NCI-H2196 treated with DMSO at 0.1 percent for 48 hours (cell line): ENCODE measurements at regions not wholly inside any gene's neighbourhood (a gene's known extent, or its start where the extent isn't known, plus 50 kb on each side); places are given as distances from the start of the nearest gene placed in this dataset.

Source experiments
- DNase-seq: peaks from one replicate; lab custom pipeline; 2025; ENCODE audit not compliant: unreplicated experiment; lab: John Stamatoyannopoulos, UW

DNA sequence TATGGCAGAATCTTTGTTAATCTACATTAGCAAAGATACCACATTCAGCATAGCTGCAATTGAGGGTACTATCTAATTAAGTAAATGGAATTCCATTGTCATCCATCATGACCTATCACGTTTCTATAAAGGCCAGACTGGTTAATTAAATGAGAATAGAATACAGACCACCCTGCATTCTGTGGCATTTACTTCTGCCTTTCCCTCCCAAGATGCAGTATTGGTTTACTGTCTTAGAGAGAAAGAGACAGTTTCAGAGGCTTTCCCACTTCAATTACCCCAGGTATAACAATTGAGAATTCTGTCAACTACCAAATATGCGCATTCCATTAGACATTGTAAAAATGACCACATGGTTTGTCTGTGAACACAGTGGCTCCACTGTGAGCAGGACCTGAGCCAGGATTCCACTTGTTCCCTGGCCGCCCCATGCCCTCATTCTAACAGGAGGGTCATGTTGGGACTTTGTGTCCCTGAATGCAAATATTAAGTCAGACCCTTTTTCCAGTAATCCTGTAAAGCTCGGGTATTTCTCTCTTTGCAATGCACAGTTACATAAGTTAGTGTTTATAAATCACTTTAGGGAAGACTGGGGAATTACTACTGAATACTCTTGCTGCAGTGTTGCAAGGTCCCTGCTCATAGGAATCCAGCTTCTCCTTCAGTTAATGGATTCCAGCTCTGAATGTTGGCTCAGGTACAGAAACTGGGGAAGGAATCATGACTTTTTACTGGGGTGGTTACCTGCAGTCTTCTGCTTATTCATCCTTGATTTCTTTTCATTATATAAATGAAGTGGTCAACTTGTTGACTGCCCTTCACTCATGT, 261.0 kb downstream of the PDGFC start:
- no peak for DNase-seq

DNA sequence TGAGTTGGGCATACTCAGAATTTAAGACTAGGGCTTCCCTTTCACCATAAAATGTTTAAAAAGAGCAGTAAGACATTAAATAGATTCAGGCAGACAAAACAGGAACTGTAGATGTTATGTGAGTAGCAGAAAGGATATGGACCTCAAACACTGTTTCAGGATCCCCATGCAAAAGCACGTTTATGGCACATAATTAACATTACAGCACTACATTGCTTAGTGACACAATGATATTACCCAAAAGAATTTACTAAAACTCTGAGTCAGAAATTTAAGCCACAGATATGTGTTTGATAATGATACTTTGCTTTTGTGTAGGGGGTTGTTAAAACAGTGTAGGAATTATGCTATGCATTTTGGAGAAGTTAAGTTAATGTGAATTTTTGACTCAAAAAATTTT, 266.3 kb downstream of the PDGFC start:
- no peak for DNase-seq

DNA sequence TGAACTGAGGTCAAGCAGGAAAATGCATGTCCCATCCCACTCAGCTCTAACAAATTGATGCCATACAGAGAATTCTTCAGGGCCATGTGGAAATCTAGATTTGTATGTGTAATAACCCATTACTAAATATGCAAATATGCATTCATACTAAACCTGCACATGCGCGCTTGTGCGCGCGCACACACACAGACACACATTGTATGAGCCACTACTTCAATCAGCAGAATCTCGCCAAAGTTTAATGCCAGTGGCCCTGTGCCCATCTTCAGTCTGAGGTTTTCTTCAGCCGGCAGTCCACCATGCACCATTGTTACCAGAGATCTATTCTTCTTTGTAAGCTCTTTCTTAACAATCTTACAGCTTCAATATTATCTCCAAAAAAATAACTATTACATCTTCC, 276.4 kb downstream of the PDGFC start:
- no peak for DNase-seq

DNA sequence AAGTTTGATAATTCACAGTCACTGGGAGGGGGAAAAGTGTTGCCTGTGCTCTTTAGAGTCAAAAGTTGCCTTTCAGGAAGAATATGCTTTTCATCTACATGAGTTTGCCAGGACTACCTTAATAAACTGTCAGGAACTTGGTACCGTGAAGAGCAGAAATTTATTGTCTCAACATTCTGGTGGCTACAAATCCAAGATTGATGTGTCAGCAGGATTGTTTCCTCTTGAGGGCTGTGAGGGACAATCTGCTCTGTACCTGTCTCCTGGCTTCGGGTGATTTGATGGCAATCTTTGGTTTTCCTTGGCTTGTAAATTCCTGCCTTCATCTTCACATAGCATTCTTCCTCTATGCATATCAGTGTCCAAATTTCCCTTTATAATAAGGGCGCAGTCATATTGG, 277.2 kb downstream of the PDGFC start:
- no peak for DNase-seq

DNA sequence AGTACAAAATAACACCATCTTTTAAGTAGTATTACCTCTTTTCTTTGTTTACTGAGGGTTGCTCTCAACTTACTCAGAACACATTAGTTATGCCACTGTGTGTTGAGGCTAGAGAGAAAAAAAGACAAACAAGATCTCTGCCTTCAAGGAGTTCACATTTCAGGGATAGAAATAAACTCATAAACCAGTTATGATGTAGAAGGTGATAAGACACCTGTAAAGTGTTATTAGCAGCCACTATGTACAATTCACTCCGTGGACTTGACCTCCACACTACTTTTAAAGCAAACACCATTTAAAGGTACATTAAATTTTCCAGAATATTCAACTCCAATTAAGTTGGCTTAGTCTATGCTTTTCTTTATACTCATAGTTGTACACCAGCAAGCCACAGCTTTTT, 278.0 kb downstream of the PDGFC start:
- no peak for DNase-seq

DNA sequence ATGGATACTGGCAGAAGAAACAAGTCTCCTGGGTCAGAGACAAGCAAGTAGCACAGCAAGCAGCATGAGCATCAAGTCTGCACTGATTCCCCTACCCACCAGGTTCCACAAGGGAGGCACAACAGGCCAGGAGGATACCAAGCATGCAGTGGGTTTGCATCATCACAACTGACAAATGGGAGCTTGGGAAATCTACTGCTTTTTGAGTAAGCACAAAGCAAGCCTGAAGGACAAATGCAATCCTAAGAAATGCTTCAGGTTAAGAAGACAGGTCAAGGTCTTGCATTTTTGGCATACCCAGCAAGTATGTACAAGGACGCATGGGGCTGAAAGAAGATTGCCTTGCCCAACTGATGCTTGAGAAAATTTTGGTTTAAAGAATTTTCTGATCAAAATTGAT, 279.6 kb downstream of the PDGFC start:
- DNase-seq, result no peak

DNA sequence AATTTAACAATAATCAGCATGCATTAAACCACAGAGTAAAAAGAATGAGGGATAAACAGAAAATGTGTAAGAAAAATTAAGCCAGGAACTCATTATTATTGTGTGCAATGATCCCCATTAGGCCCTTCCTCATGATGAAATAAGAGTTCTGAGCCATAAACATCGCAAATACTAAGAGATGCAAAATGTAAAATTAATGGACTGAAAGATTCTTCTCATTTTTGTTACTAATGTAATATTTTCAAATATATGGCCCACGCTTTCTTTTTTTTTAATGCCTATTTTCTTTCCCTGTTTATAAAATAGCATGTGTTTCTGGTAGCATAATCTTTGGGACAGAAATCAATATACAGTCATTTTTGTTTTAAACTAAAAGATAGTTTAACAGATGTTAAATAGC, 281.0 kb downstream of the PDGFC start:
- no peak for DNase-seq

DNA sequence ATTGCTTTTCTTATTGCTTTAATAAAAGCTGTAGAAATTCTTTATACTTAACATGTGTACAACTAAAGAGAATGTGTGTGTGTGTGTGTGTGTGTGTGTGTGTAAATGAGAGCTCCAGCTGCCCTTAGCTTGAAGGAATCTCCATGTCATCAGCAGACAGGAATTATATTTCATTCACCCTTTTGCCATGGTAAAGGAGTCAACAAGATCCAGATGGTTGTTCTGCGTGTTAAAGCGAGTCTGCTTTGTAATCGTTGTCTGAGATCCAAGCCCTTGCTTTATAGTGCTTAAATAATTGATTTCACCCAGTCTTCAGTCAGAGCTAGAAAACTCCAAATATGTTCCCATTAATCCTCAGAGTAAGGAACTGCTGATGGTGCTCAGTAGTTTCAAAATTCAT, 285.5 kb downstream of the PDGFC start:
- no peak for DNase-seq

DNA sequence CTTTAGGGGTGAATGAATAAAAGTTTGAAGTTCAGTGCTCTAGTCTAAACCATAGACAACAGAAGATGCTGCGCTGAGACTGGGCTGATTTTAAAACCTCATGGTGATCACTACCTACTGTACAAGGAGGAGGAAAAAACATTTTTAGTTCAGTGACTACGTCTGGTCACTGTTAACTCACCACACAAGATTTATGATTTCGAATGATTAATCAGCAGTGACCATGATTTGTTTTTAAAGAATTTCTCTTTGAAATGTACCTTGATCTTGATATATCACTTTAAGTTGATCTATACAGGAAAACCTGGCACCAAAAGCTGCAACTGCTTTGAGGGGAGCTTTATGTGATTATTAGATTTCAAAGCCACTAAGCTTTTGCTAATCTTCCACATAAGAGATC, 286.3 kb downstream of the PDGFC start:
- DNase-seq, result no peak

DNA sequence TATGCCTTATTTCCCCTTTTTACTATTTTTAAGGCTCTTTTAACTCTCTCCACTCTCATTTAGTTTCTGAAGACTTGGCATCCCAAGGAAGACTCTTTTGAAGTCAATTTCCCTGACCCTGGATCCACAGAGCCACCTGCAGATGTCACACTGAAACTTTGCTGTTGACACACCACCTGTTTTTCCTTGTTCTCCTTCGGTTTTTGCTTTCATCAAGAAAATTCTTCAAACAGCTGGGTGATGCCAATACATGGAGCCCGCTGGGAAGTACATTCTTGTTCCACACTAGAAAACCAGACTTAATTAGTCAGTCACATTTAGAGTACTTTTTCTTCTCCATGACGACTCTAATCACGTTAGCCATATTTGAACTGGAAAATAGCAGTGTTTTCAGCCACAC, 293.9 kb downstream of the PDGFC start:
- no peak for DNase-seq

DNA sequence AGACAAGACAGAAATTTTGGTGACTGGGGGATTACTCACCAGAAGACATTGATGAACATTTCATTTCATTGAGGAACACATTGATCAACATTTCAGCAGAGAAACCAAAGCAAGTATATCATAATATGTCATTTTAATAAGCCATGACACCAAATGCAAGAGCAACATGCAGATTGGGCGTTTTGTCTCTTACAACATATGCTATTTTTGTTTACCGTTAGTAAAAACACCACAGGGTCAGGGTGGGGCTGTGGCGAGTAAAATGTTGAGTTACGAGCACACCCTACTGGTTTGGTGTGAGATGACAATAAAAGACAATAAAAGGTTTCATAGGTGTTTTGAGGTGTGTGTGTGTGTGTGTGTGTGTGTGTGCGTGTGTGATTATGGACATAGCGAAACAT, 294.5 kb downstream of the PDGFC start:
- no peak for DNase-seq

DNA sequence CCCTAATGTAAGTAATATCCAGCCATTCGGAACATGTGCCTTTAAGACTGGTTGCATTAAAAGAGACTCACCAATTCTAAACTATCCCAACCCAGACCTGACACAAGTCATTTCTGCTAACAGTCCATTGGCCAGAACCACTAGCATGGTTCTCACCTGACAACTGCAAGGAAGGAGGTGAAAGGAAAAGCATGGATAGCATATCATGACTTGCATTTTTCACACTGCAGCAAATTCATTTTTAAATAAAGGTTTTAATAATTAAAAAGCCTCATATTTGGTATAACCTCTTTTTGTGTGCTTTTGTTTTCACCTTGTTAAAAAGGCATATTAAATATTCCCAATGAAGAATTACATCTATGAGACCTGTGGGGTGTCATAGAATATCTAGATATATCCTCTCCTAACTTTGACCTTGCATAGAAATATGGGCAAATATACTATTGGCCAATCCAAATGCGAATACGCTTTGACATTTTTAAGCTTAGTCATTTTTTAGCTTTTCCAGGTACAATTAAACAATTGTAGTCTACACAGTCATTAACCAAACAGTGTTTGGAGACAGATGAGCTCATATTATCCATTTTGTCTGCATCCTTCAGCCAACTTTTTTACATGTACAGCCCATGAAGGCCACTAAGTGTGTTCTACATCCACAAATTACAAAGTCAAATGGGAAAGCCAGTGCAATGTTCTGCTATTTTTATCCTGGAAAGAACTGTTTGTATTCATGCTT, 295.3 kb downstream of the PDGFC start:
- no peak for DNase-seq

DNA sequence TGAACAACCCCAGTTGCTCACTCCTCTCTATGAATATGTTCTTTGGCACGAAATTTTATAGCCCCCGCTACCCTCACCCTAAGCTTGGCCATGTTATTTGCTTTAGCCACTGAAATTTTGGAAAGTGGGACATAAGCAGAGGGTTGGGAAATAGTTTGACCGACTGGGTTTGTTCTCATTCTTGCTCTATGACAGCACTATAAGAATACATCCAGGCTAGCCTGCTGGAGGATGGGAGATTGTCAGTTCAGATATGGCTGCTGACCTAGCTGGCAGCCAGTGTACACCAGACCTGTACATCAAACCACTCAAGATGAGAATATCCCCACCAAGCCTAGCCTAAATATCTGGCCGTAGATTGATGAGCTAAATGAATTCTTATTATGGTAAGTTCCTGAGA, 298.1 kb downstream of the PDGFC start:
- no peak for DNase-seq

DNA sequence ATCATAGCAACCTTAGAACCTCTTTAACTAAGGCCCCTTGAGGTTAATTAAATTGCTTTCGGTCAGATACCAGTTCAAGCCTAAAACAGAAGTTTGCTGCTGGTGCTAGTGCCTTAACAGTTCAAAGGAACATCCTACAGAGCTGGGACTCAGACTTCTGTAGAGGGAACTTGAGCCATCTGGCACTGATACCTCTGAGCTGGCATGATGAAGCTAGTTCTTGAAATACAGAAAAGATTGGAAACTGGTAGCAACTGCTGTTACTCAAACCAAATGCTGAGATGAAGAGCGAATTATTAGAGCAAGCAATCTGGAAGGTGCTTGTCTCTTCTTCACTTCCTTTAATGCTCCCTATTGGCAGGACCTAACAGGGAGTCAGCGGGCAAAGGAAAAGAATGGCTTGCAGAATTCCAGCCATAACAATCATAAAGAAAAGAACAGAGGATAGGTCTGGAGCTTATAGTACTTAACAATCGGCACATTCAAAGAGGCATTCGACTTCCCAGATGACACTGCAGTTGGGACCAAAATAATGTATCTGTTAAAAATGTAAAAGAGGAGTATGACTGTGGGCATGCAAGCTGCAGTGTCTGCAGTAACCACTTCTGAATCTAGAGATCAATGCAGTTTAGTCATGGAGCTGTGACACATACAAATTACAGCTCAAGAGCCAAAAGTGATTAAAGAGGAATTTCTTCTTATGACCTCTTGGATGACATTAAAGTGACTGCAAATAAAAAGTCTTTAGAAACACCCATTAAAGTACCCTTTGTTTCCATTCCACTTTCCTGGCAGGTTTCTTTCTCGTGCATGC, 298.9 kb downstream of the PDGFC start:
- DNase-seq, result no peak

DNA sequence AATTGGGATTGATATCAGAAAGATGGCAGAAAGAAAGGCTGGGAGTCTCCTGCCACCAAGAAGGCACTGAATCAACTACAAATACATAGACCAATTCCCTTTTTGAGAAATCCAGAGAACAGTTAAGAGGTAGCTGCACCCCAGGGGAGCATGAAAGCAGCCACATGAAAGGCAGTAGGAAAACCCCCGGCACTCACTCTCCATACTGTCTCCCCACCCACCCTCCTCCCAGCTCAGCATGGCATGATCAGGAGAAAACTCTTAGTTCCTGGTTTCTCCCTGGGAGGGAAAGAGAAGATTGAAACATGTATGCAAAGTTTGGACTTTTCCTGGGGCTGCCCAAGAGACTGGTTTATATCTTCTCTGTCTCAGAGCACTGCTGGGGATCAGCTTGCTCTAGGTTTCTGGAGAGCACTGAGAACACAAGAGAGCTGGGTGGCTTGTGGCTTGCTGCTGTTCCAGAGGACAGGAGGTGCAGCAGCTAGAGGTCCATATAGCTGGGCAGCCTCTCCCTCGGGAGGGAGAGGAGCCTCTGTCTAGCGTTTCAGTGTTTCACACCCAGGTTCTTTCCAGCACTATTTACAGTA, 305.7 kb downstream of the PDGFC start:
- DNase-seq, result no peak

DNA sequence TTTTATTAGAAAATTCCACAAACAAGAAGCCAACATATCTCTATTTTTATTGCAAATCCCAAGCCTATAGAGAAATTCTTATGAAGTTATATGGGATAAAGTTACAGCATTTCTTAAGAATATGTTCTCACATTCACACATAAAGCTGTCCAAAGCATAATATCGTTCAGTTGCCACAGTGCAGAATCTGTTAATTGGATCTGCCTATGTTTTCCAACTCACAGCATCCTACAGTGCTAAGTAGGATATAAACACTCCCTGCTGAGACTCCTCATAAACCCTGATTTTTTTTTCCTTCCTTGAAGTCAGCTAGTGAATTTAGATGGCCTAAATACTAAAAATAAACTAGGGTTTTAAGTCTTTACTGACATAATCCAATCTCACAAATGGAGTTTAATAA, 307.9 kb downstream of the PDGFC start:
- no peak for DNase-seq

DNA sequence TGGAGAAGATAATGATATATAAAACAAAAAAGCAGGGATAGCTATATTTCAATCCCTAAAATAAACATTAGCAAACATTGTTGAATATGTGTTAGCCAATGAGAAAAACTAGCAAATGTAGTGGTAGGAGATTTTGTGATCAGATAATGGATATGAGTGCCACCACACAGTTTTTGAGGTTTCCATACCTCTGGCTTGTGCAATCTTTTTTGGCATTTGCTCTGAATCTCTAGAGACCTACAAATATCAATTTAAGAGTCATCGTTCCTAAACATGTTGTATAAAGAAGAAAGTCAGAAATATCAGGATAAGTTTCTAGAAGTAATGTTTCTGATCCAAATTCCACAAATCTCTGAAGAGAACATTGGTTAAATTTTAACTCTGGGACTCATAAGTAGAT, 308.7 kb downstream of the PDGFC start:
- DNase-seq, result no peak

DNA sequence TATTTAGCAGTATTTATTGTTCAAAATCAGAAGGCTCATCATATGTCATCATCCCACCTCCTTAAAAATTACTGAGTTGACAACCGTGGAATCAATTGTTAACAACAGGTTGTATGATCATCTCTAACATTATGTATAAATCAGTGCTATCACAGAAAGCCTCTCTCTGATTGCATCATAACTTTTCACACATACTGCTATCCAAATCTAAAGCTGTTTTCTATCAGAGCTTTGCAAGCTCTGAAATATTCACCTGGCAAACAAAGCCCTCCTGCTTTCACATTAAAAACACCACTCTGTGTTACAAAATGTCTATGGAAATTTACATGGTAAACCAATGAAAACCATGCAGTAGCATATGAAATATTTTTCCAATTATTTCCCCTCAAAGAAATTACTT, 310.0 kb downstream of the PDGFC start:
- DNase-seq, result no peak

DNA sequence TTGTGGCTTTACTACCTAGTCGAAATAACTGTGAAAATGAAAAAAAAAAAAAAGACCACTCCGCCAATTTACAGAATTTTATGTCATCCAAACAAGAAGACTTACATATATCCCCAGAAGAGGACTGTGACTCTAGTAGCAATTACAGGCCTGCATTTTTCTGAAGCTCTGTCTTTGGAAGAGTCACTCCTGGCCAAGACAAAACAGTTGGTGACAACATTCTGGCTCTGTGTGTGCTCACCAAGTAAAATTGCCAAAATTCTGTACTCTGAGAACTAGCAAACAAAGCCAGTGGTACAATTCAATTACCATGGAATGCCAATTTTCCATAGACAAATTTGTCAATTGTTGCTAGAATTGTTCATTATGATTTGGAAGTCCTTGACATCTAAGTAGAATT, 311.1 kb downstream of the PDGFC start:
- no peak for DNase-seq

DNA sequence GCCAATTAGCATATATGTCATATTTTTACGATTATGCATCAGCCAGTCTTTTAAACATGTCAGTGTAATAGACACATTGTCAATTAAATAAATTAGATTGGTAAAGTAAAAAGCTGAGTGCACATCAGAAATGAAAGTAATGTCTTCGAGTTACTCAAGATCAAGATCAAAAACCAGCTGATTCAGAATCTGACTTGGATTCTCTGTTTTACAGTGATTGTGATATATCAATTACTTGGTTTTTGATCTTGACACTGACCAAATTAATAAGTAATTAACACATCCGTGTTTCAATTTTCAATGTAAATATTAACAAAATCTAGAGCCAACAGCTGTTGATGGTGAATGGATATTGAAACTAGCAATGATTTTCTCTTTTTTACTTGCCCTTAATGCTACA, 311.6 kb downstream of the PDGFC start:
- no peak for DNase-seq

DNA sequence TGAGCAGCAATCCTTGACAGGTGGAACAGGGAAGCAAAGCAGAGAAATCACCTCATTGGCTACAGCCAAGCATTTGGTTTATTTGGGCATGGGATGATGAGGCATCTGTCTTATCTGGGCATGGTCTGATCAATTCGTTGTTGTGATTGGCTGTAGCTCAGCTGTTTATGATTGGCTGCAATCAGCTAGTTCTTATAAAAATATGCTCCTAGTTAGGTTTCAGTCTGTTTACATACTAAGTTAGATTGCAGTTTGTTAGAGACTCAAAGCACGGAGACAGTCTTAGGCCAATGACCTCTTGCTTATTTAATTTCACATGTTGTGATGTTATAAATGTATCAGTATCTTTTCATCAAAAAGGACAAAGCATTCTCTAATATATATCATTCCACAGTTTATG, 312.0 kb downstream of the PDGFC start:
- no peak for DNase-seq

DNA sequence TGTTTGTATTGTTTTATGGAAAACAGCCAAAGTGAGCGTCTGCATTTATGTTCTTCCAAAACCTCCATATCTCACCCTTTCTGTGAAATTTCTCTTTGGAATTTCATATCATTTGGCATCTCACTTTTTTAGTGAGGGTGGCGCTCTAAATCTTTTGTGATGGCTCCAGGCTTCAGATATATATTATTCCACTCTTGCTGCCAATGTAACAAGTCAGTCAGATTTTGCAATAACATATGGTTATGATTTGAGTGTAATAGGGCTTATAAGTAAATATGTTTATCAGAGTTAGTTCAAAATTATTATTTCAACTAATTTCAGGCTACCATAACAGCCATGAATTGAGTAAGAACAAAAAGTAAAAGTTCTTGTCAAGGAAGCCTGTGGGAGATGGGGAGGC, 314.7 kb downstream of the PDGFC start:
- no peak for DNase-seq
